ENCODE measurements at regions not wholly inside any gene's neighbourhood (a gene's known extent, or its start where the extent isn't known, plus 50 kb on each side); places are given as distances from the start of the nearest gene placed in this dataset.
"Not testable (repeated sequence)": the region's sequence is repeated elsewhere in the genome, so short reads cannot be mapped to it uniquely, and the experiment has no call there.

GRCh38 chr7:81293806-81294205, 375.0 kb upstream of the SEMA3C start (continued):
- TF ChIP-seq, protein P1, sequence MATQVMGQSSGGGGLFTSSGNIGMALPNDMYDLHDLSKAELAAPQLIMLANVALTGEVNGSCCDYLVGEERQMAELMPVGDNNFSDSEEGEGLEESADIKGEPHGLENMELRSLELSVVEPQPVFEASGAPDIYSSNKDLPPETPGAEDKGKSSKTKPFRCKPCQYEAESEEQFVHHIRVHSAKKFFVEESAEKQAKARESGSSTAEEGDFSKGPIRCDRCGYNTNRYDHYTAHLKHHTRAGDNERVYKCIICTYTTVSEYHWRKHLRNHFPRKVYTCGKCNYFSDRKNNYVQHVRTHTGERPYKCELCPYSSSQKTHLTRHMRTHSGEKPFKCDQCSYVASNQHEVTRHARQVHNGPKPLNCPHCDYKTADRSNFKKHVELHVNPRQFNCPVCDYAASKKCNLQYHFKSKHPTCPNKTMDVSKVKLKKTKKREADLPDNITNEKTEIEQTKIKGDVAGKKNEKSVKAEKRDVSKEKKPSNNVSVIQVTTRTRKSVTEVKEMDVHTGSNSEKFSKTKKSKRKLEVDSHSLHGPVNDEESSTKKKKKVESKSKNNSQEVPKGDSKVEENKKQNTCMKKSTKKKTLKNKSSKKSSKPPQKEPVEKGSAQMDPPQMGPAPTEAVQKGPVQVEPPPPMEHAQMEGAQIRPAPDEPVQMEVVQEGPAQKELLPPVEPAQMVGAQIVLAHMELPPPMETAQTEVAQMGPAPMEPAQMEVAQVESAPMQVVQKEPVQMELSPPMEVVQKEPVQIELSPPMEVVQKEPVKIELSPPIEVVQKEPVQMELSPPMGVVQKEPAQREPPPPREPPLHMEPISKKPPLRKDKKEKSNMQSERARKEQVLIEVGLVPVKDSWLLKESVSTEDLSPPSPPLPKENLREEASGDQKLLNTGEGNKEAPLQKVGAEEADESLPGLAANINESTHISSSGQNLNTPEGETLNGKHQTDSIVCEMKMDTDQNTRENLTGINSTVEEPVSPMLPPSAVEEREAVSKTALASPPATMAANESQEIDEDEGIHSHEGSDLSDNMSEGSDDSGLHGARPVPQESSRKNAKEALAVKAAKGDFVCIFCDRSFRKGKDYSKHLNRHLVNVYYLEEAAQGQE (IDR thresholded peaks at IDR 0.05): no peak
- TF ChIP-seq HNF4G (IDR thresholded peaks at IDR 0.05): no peak

- WGBS: 85% methylated on average over 4 of the region's 4 CpGs
- H3K27me3 ChIP-seq (ENCODE audit: control insufficient read depth in 4 of 4, insufficient read depth in 4 of 4, low read length in 3 of 4); DNase-seq (ENCODE audit: low spot score); H3K9me3 ChIP-seq (ENCODE audit: control insufficient read depth in 4 of 4, low read length in 3 of 4); H3K27ac ChIP-seq (ENCODE audit: low read depth in 1 of 2, low read length in 2 of 2); H3K36me3 ChIP-seq (ENCODE audit: control insufficient read depth in 4 of 4, insufficient read depth in 3 of 4, low read depth in 1 of 4, low read length in 3 of 4); H3K4me3 ChIP-seq (ENCODE audit: low read depth in 1 of 3, low read length in 3 of 3); H3K4me1 ChIP-seq (ENCODE audit: control insufficient read depth in 4 of 4, insufficient read depth in 4 of 4, low read length in 3 of 4); H3K9ac ChIP-seq (ENCODE audit: low read depth in 1 of 2, low read length in 2 of 2): not testable (repeated sequence)
Measured at GRCh38 chr7:81286754-81287153, 367.9 kb upstream of the SEMA3C start.

DNA sequence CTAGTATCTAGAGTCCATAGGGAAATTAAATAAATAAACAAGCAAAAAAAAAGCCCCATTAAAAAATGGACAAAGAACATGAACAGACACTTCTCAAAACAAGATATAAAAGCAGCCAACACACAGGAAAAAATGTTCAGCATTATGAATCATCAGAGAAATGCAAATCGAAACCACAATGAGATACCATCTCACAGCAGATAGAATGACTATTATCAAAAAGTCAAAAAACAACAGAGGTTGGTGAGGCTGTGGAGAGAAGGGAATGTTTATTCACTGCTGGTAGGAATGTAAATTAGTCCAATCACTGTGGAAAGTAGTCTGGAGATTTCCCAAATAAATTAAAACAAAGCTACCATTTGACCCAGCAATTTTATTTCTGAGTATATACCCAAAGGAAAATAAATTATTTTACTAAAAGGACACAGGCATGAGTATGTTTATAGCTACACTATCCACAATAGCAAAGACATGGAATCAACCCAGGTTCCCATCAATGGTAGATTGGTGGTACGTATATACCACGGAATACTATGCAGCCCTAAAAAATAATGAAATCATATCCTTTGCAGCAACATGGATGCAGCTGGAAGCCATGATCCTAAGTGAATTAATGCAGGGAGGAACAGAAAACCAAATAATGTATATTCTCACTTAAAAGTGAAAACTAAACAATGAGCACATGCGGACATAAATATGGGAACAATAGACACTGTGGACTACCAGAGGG, 366.5 kb upstream of the SEMA3C start:
- H3K9ac ChIP-seq (ENCODE audit: low read depth in 1 of 2, low read length in 2 of 2): no peak overlapping the region
- WGBS: 84% methylated on average over 4 of the region's 4 CpGs
- no peak for DNase-seq (ENCODE audit: low spot score)
- no peaks in the 10 kb centered on the region for H3K36me3 ChIP-seq (ENCODE audit: control insufficient read depth in 4 of 4, insufficient read depth in 3 of 4, low read depth in 1 of 4, low read length in 3 of 4)
- peaks cover 0 to 3% (median 0%) of the 10 kb centered on the region in 4 donors for H3K9me3 ChIP-seq (ENCODE audit: control insufficient read depth in 4 of 4, low read length in 3 of 4)
- no peak overlapping the region for H3K4me3 ChIP-seq (ENCODE audit: low read depth in 1 of 3, low read length in 3 of 3)
- H3K27me3 ChIP-seq (ENCODE audit: control insufficient read depth in 4 of 4, insufficient read depth in 4 of 4, low read length in 3 of 4): no peaks in the 10 kb centered on the region
- no peak for TF ChIP-seq TAF1 (conservative IDR thresholded peaks at IDR 0.05)
- TF ChIP-seq NR2F2 (IDR thresholded peaks at IDR 0.05): no peak
- TF ChIP-seq MAX (IDR thresholded peaks at IDR 0.05): no peak
- TF ChIP-seq HNF4A (conservative IDR thresholded peaks at IDR 0.05): no peak
- TF ChIP-seq ZBTB33 (IDR thresholded peaks at IDR 0.05): no peak
- TF ChIP-seq GABPA (IDR thresholded peaks at IDR 0.05 in 1 of 2, conservative IDR thresholded peaks at IDR 0.05 in 1 of 2): no peak
- TF ChIP-seq RAD21 (IDR thresholded peaks at IDR 0.05): no peak
- no peak for TF ChIP-seq CTCF (IDR thresholded peaks at IDR 0.05; ENCODE audit: low read depth, low read length, missing input control)
- TF ChIP-seq FOXA1 (IDR thresholded peaks at IDR 0.05): no peak
- TF ChIP-seq RXRA (IDR thresholded peaks at IDR 0.05): no peak
- TF ChIP-seq SP1 (IDR thresholded peaks at IDR 0.05): no peak
- TF ChIP-seq, protein P1 (IDR thresholded peaks at IDR 0.05): no peak
- no peak for TF ChIP-seq FOXA2 (IDR thresholded peaks at IDR 0.05)
- no peak for TF ChIP-seq JUND (IDR thresholded peaks at IDR 0.05)
- TF ChIP-seq ATF3 (IDR thresholded peaks at IDR 0.05): no peak
- TF ChIP-seq EGR1 (IDR thresholded peaks at IDR 0.05; ENCODE audit: low read depth in 2 of 2): no peak
- no peaks in the 10 kb centered on the region for H3K4me1 ChIP-seq (ENCODE audit: control insufficient read depth in 4 of 4, insufficient read depth in 4 of 4, low read length in 3 of 4)
- H3K27ac ChIP-seq (ENCODE audit: low read depth in 1 of 2, low read length in 2 of 2): no peak overlapping the region
